HG03025 (cell line): ENCODE measurements at regions not wholly inside any gene's neighbourhood (a gene's known extent, or its start where the extent isn't known, plus 50 kb on each side); places are given as distances from the start of the nearest gene placed in this dataset.

Experiments
- ATAC-seq: cut with Tn5 transposase; IDR thresholded peaks from one replicate; pipeline ENCODE4 v1.9.1; 2021; ENCODE audit warnings: mild to moderate bottlenecking, moderate library complexity; ENCODE audit not compliant: unreplicated experiment, low FRiP score

- no peak for ATAC-seq
Measured at GRCh38 chr6:12575961-12576360, 140.6 kb upstream of the PHACTR1 start.

- ATAC-seq = no peak
Measured at GRCh38 chr6:12576389-12576788, 140.2 kb upstream of the PHACTR1 start.

GRCh38 chr6:12577124-12577850 lies 139.3 kb upstream of the PHACTR1 start:
- no peak for ATAC-seq

GRCh38 chr6:12578097-12578496 lies 138.5 kb upstream of the PHACTR1 start:
- no peak for ATAC-seq

GRCh38 chr6:12578751-12579150 lies 137.8 kb upstream of the PHACTR1 start:
- ATAC-seq = no peak

- ATAC-seq = no peak
Measured at GRCh38 chr6:12580290-12580689, 136.3 kb upstream of the PHACTR1 start.

- ATAC-seq = no peak
Measured at GRCh38 chr6:12582421-12583110, 134.0 kb upstream of the PHACTR1 start.

GRCh38 chr6:12584631-12585405 lies 131.7 kb upstream of the PHACTR1 start:
- no peak for ATAC-seq

- no peak for ATAC-seq
Measured at GRCh38 chr6:12585497-12585958, 131.0 kb upstream of the PHACTR1 start.

- ATAC-seq = no peak
Measured at GRCh38 chr6:12586721-12587480, 129.7 kb upstream of the PHACTR1 start.

GRCh38 chr6:12590901-12591300 lies 125.7 kb upstream of the PHACTR1 start:
- ATAC-seq = no peak

GRCh38 chr6:12592634-12593033 lies 123.9 kb upstream of the PHACTR1 start:
- no peak for ATAC-seq

GRCh38 chr6:12593771-12594529 lies 122.6 kb upstream of the PHACTR1 start:
- ATAC-seq = no peak

GRCh38 chr6:12594530-12594893 lies 122.1 kb upstream of the PHACTR1 start:
- no peak for ATAC-seq

GRCh38 chr6:12595161-12595811 lies 121.3 kb upstream of the PHACTR1 start:
- ATAC-seq = no peak

- no peak for ATAC-seq
Measured at GRCh38 chr6:12596731-12597130, 119.8 kb upstream of the PHACTR1 start.

GRCh38 chr6:12598919-12599318 lies 117.6 kb upstream of the PHACTR1 start:
- no peak for ATAC-seq

GRCh38 chr6:12601881-12602280 lies 114.7 kb upstream of the PHACTR1 start:
- no peak for ATAC-seq

GRCh38 chr6:12602342-12602741 lies 114.2 kb upstream of the PHACTR1 start:
- no peak for ATAC-seq
